ENCODE measurements at regions not wholly inside any gene's neighbourhood (a gene's known extent, or its start where the extent isn't known, plus 50 kb on each side); places are given as distances from the start of the nearest gene placed in this dataset.

DNA sequence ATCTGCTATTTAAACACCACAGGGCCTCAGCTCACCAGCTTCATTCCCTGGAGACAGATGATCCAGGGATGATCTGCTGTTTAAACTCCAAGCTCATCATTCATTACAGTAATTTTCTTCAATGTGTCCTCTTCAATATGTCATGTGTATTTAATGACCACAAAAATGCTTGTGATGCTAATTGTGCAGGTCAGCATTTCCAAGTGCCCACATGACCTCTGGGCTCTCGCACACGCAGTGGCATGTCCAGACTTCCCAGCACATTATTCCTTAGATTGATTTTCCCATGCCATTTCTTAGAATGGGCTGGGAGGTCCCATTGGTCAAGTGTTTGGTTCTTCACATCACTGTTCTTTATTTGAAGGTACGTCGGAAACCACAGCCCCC lies 434.4 kb downstream of the HAO1 start:
- no peak overlapping the region for H3K27ac ChIP-seq (ENCODE audit: low read depth, low read length)
- no peaks in the 10 kb centered on the region for H3K27me3 ChIP-seq (ENCODE audit: control insufficient read depth in 5 of 5, insufficient read depth in 4 of 5, low read length in 5 of 5)
- no peak overlapping the region for H3K4me3 ChIP-seq (ENCODE audit: low read depth in 1 of 5, low read length in 5 of 5)
- H3K9ac ChIP-seq (ENCODE audit: low read length in 5 of 5) = no peak overlapping the region
- no peaks in the 10 kb centered on the region for H3K36me3 ChIP-seq (ENCODE audit: control insufficient read depth in 5 of 5, insufficient read depth in 5 of 5, low read length in 5 of 5)
- no peaks in the 10 kb centered on the region for H3K4me1 ChIP-seq (ENCODE audit: control insufficient read depth in 5 of 5, insufficient read depth in 5 of 5, low read length in 5 of 5)
- no peaks in the 10 kb centered on the region for H3K9me3 ChIP-seq (ENCODE audit: control insufficient read depth in 5 of 5, low read length in 5 of 5)

GRCh38 chr20:7516621-7517111 lies 423.6 kb downstream of the HAO1 start:
- Histone ChIP-seq H3K27ac (ENCODE audit: low read depth, low read length) (no peak overlapping the region), H3K9ac (ENCODE audit: low read length in 5 of 5) (no peak overlapping the region), H3K9me3 (ENCODE audit: control insufficient read depth in 5 of 5, low read length in 5 of 5) (no peaks in the 10 kb centered on the region), H3K27me3 (ENCODE audit: control insufficient read depth in 5 of 5, insufficient read depth in 4 of 5, low read length in 5 of 5) (peaks cover 0 to 2% (median 0%) of the 10 kb centered on the region in 5 donors), H3K4me1 (ENCODE audit: control insufficient read depth in 5 of 5, insufficient read depth in 5 of 5, low read length in 5 of 5) (no peaks in the 10 kb centered on the region), H3K4me3 (ENCODE audit: low read depth in 1 of 5, low read length in 5 of 5) (no peak overlapping the region), H3K36me3 (ENCODE audit: control insufficient read depth in 5 of 5, insufficient read depth in 5 of 5, low read length in 5 of 5) (no peaks in the 10 kb centered on the region)

DNA sequence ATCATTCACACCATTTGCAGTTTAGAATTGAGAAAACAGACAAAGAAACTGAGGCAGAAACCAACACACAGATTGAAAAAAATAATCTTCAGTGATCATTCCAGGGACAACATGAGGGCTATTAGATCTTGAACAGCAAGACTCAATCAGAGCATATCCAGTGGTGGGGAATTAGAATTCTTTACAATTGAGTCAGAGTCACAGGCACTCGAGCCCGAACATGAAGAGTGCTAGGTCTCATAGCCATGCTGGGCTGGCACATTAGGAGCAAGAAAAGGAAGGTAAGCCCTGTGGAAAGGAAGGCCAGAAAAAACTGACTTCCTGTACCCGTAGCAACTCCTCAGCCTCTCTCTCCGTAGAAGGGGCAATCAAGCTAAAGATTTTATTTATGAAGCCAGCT lies 419.9 kb downstream of the HAO1 start:
- no peaks in the 10 kb centered on the region for H3K36me3 ChIP-seq (ENCODE audit: control insufficient read depth in 5 of 5, insufficient read depth in 5 of 5, low read length in 5 of 5)
- peaks cover 0 to 2% (median 0%) of the 10 kb centered on the region in 5 donors for H3K27me3 ChIP-seq (ENCODE audit: control insufficient read depth in 5 of 5, insufficient read depth in 4 of 5, low read length in 5 of 5)
- H3K27ac ChIP-seq (ENCODE audit: low read depth, low read length) = no peak overlapping the region
- H3K4me1 ChIP-seq (ENCODE audit: control insufficient read depth in 5 of 5, insufficient read depth in 5 of 5, low read length in 5 of 5) = no peaks in the 10 kb centered on the region
- H3K9ac ChIP-seq (ENCODE audit: low read length in 5 of 5) = no peak overlapping the region
- H3K4me3 ChIP-seq (ENCODE audit: low read depth in 1 of 5, low read length in 5 of 5) = no peak overlapping the region
- H3K9me3 ChIP-seq (ENCODE audit: control insufficient read depth in 5 of 5, low read length in 5 of 5) = no peaks in the 10 kb centered on the region

GRCh38 chr20:7523288-7523687 lies 417.0 kb downstream of the HAO1 start:
- Histone ChIP-seq H3K9ac (ENCODE audit: low read length in 5 of 5) (no peak overlapping the region), H3K4me1 (ENCODE audit: control insufficient read depth in 5 of 5, insufficient read depth in 5 of 5, low read length in 5 of 5) (no peaks in the 10 kb centered on the region), H3K27me3 (ENCODE audit: control insufficient read depth in 5 of 5, insufficient read depth in 4 of 5, low read length in 5 of 5) (peaks cover 0 to 2% (median 0%) of the 10 kb centered on the region in 5 donors), H3K27ac (ENCODE audit: low read depth, low read length) (no peak overlapping the region), H3K36me3 (ENCODE audit: control insufficient read depth in 5 of 5, insufficient read depth in 5 of 5, low read length in 5 of 5) (no peaks in the 10 kb centered on the region), H3K4me3 (ENCODE audit: low read depth in 1 of 5, low read length in 5 of 5) (no peak overlapping the region), H3K9me3 (ENCODE audit: control insufficient read depth in 5 of 5, low read length in 5 of 5) (peaks cover 0 to 2% (median 0%) of the 10 kb centered on the region in 5 donors)

DNA sequence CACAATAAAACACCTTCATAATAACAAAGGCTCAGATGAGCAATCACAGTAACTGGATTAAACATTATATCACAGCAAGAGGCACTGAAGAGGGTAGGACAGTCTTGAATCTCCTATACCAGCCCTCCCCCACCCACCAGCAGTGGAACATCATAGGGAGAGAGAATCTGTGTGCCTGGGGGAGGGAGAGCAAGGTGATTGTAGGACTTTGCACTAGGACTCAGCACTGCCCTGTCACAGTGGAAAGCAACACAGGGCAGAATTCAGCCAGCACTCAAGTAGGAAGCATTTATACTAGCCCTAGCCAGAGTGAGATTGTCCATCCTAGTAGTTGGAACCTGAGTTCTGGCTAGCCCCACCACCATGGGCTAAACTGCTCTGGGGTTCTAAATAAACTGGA lies 400.2 kb downstream of the HAO1 start:
- no peaks in the 10 kb centered on the region for H3K4me1 ChIP-seq (ENCODE audit: control insufficient read depth in 5 of 5, insufficient read depth in 5 of 5, low read length in 5 of 5)
- no peak overlapping the region for H3K9ac ChIP-seq (ENCODE audit: low read length in 5 of 5)
- H3K27me3 ChIP-seq (ENCODE audit: control insufficient read depth in 5 of 5, insufficient read depth in 4 of 5, low read length in 5 of 5) = no peaks in the 10 kb centered on the region
- no peaks in the 10 kb centered on the region for H3K36me3 ChIP-seq (ENCODE audit: control insufficient read depth in 5 of 5, insufficient read depth in 5 of 5, low read length in 5 of 5)
- no peak overlapping the region for H3K4me3 ChIP-seq (ENCODE audit: low read depth in 1 of 5, low read length in 5 of 5)
- no peaks in the 10 kb centered on the region for H3K9me3 ChIP-seq (ENCODE audit: control insufficient read depth in 5 of 5, low read length in 5 of 5)
- no peak overlapping the region for H3K27ac ChIP-seq (ENCODE audit: low read depth, low read length)

GRCh38 chr20:7540923-7541322 lies 399.3 kb downstream of the HAO1 start:
- Histone ChIP-seq H3K27me3 (ENCODE audit: control insufficient read depth in 5 of 5, insufficient read depth in 4 of 5, low read length in 5 of 5) (no peaks in the 10 kb centered on the region), H3K9me3 (ENCODE audit: control insufficient read depth in 5 of 5, low read length in 5 of 5) (no peaks in the 10 kb centered on the region), H3K36me3 (ENCODE audit: control insufficient read depth in 5 of 5, insufficient read depth in 5 of 5, low read length in 5 of 5) (no peaks in the 10 kb centered on the region), H3K4me1 (ENCODE audit: control insufficient read depth in 5 of 5, insufficient read depth in 5 of 5, low read length in 5 of 5) (no peaks in the 10 kb centered on the region), H3K4me3 (ENCODE audit: low read depth in 1 of 5, low read length in 5 of 5) (no peak overlapping the region), H3K27ac (ENCODE audit: low read depth, low read length) (no peak overlapping the region), H3K9ac (ENCODE audit: low read length in 5 of 5) (no peak overlapping the region)

DNA sequence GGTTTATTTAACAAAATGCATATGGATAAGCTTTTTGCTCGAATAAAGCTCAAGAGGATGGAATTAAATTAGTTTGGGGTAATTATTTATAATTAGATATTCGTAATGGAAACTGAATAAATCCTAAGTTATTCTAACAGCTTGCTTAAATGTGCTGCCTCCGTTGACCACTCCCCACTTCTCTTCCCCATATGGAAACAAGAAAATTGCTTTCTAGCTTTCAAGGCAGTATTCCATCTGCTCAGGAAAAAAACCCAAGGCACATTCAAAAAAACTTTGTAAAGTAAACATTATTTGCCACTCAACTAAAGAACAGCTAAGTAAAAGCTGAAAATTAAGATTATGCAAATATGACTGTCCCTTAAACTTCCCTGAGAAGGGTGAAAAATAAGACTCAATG lies 369.2 kb downstream of the HAO1 start:
- Histone ChIP-seq H3K9me3 (ENCODE audit: control insufficient read depth in 5 of 5, low read length in 5 of 5) (no peaks in the 10 kb centered on the region), H3K9ac (ENCODE audit: low read length in 5 of 5) (no peak overlapping the region), H3K27me3 (ENCODE audit: control insufficient read depth in 5 of 5, insufficient read depth in 4 of 5, low read length in 5 of 5) (no peaks in the 10 kb centered on the region), H3K27ac (ENCODE audit: low read depth, low read length) (no peak overlapping the region), H3K4me3 (ENCODE audit: low read depth in 1 of 5, low read length in 5 of 5) (no peak overlapping the region), H3K36me3 (ENCODE audit: control insufficient read depth in 5 of 5, insufficient read depth in 5 of 5, low read length in 5 of 5) (no peaks in the 10 kb centered on the region), H3K4me1 (ENCODE audit: control insufficient read depth in 5 of 5, insufficient read depth in 5 of 5, low read length in 5 of 5) (no peaks in the 10 kb centered on the region)

DNA sequence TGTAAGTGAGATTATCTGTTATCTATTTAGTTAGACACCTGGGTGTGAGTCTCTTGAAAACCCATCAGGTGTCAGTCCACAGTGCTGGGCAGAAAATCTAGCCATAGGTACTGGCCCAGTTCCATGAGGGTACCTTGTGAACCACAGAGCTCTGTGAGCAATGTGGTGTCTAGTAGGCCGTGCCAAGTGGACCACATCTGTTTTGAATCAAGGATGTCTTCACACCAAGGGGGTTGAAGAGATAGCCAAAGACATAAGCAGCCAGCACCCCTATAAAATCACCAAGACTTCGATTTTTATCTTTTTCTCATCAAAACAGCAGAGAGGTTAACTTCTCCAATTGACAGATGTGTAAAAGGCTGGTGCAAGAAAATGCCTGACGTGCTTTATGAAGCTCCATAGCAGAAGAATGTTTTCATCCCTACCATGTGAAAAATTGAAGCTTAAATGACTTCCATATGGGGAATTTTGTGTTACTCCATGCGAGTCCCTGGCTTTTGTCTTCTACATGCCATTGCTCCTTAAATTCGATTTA lies 368.7 kb downstream of the HAO1 start:
- no peaks in the 10 kb centered on the region for H3K4me1 ChIP-seq (ENCODE audit: control insufficient read depth in 5 of 5, insufficient read depth in 5 of 5, low read length in 5 of 5)
- no peak overlapping the region for H3K9ac ChIP-seq (ENCODE audit: low read length in 5 of 5)
- H3K4me3 ChIP-seq (ENCODE audit: low read depth in 1 of 5, low read length in 5 of 5) = no peak overlapping the region
- H3K9me3 ChIP-seq (ENCODE audit: control insufficient read depth in 5 of 5, low read length in 5 of 5) = no peaks in the 10 kb centered on the region
- no peaks in the 10 kb centered on the region for H3K36me3 ChIP-seq (ENCODE audit: control insufficient read depth in 5 of 5, insufficient read depth in 5 of 5, low read length in 5 of 5)
- H3K27me3 ChIP-seq (ENCODE audit: control insufficient read depth in 5 of 5, insufficient read depth in 4 of 5, low read length in 5 of 5) = no peaks in the 10 kb centered on the region
- no peak overlapping the region for H3K27ac ChIP-seq (ENCODE audit: low read depth, low read length)

GRCh38 chr20:7579888-7580287 lies 360.4 kb downstream of the HAO1 start:
- Histone ChIP-seq H3K4me3 (ENCODE audit: low read depth in 1 of 5, low read length in 5 of 5) (no peak overlapping the region), H3K27me3 (ENCODE audit: control insufficient read depth in 5 of 5, insufficient read depth in 4 of 5, low read length in 5 of 5) (no peaks in the 10 kb centered on the region), H3K9ac (ENCODE audit: low read length in 5 of 5) (no peak overlapping the region), H3K36me3 (ENCODE audit: control insufficient read depth in 5 of 5, insufficient read depth in 5 of 5, low read length in 5 of 5) (no peaks in the 10 kb centered on the region), H3K27ac (ENCODE audit: low read depth, low read length) (no peak overlapping the region), H3K4me1 (ENCODE audit: control insufficient read depth in 5 of 5, insufficient read depth in 5 of 5, low read length in 5 of 5) (no peaks in the 10 kb centered on the region), H3K9me3 (ENCODE audit: control insufficient read depth in 5 of 5, low read length in 5 of 5) (peaks cover 0 to 2% (median 0%) of the 10 kb centered on the region in 5 donors)

- H3K4me3 ChIP-seq (ENCODE audit: low read depth in 1 of 5, low read length in 5 of 5) = no peak overlapping the region
- no peaks in the 10 kb centered on the region for H3K4me1 ChIP-seq (ENCODE audit: control insufficient read depth in 5 of 5, insufficient read depth in 5 of 5, low read length in 5 of 5)
Observed at GRCh38 chr20:7585126-7585679, 355.1 kb downstream of the HAO1 start.

More at GRCh38 chr20:7585126-7585679, 355.1 kb downstream of the HAO1 start:
- Histone ChIP-seq H3K36me3 (ENCODE audit: control insufficient read depth in 5 of 5, insufficient read depth in 5 of 5, low read length in 5 of 5) (no peaks in the 10 kb centered on the region), H3K9me3 (ENCODE audit: control insufficient read depth in 5 of 5, low read length in 5 of 5) (no peaks in the 10 kb centered on the region), H3K9ac (ENCODE audit: low read length in 5 of 5) (no peak overlapping the region), H3K27me3 (ENCODE audit: control insufficient read depth in 5 of 5, insufficient read depth in 4 of 5, low read length in 5 of 5) (no peaks in the 10 kb centered on the region), H3K27ac (ENCODE audit: low read depth, low read length) (no peak overlapping the region)

Measured in subcutaneous abdominal adipose tissue (tissue), 5 donors.